GM23338 (cell line): ENCODE measurements at regions not wholly inside any gene's neighbourhood (a gene's known extent, or its start where the extent isn't known, plus 50 kb on each side); places are given as distances from the start of the nearest gene placed in this dataset.

Experiments used
- ATAC-seq: fragments of 200-7000 bp; cut with Tn5 transposase; 3 replicates; pipeline ENCODE4 v1.9.1; 2020
- DNase-seq: peaks from one replicate; pipeline ENCODE4 v3.0.0-alpha.2; 2015; ENCODE audit warnings: low spot score
- H2AFZ ChIP-seq: fragments of 200-600 bp; sonication (generic); 2 replicates; pipeline ENCODE4 v1.8.0; 2016; ENCODE audit warnings: antibody characterized with exemption, mild to moderate bottlenecking, moderate library complexity
- H3F3A ChIP-seq: fragments of 200-600 bp; sonication (generic); replicated peaks from 2 replicates; pipeline ENCODE4 v1.8.0; 2017; ENCODE audit warnings: antibody characterized with exemption, mixed run types, low read depth
- H3K27ac ChIP-seq: fragments of 200-600 bp; sonication (generic); 2 replicates; pipeline ENCODE4 v1.6.1; 2016; ENCODE audit warnings: low read depth
- H3K27me3 ChIP-seq: fragments of 200-600 bp; sonication (generic); 2 replicates; pipeline ENCODE4 v1.8.0; 2016; ENCODE audit warnings: mild to moderate bottlenecking, mixed run types, moderate library complexity; ENCODE audit not compliant: insufficient read depth
- H3K36me3 ChIP-seq: fragments of 200-600 bp; sonication (generic); 2 replicates; pipeline ENCODE4 v1.8.0; 2016; ENCODE audit warnings: mild to moderate bottlenecking; ENCODE audit not compliant: insufficient read depth
- H3K4me1 ChIP-seq: fragments of 200-600 bp; sonication (generic); 2 replicates; pipeline ENCODE4 v1.8.0; 2016; ENCODE audit warnings: mild to moderate bottlenecking, moderate library complexity; ENCODE audit not compliant: insufficient read depth
- H3K4me2 ChIP-seq: fragments of 200-600 bp; sonication (generic); 2 replicates; pipeline ENCODE4 v1.7.1; 2017; ENCODE audit warnings: mixed run types
- H3K4me3 ChIP-seq: fragments of 200-600 bp; sonication (generic); 2 replicates; pipeline ENCODE4 v1.6.1; 2016; ENCODE audit warnings: mixed run types
- H3K79me2 ChIP-seq: fragments of 200-600 bp; sonication (generic); replicated peaks from 2 replicates; pipeline ENCODE4 v1.8.0; 2017; ENCODE audit warnings: mild to moderate bottlenecking; ENCODE audit not compliant: insufficient read depth
- H3K9me2 ChIP-seq: fragments of 200-600 bp; sonication (generic); 2 replicates; pipeline ENCODE4 v1.8.0; 2017; ENCODE audit not compliant: insufficient read depth
- H4K20me1 ChIP-seq: fragments of 200-600 bp; sonication (generic); replicated peaks from 2 replicates; pipeline ENCODE4 v1.8.0; 2017; ENCODE audit warnings: mild to moderate bottlenecking; ENCODE audit not compliant: insufficient read depth
- H3K27ac Mint-ChIP-seq: 2 replicates; pipeline ENCODE4 v1.8.0; 2020; ENCODE audit warnings: inconsistent platforms, mild to moderate bottlenecking, moderate library complexity, mixed read lengths
- H3K27me3 Mint-ChIP-seq: 3 replicates; pipeline ENCODE4 v1.8.0; 2022; ENCODE audit warnings: low read depth, mild to moderate bottlenecking, moderate library complexity, mixed read lengths, inconsistent platforms; ENCODE audit not compliant: insufficient read depth, poor library complexity
- H3K36me3 Mint-ChIP-seq: 3 replicates; pipeline ENCODE4 v1.8.0; 2021; ENCODE audit warnings: low read depth, mild to moderate bottlenecking, inconsistent platforms, moderate library complexity, mixed read lengths
- H3K4me1 Mint-ChIP-seq: 3 replicates; pipeline ENCODE4 v1.8.0; 2020; ENCODE audit warnings: mild to moderate bottlenecking, inconsistent platforms, mixed read lengths
- H3K4me3 Mint-ChIP-seq: 3 replicates; pipeline ENCODE4 v1.8.0; 2021; ENCODE audit warnings: moderate library complexity, mild to moderate bottlenecking, inconsistent platforms, mixed read lengths
- H3K9me3 Mint-ChIP-seq: 3 replicates; pipeline ENCODE4 v1.8.0; 2020; ENCODE audit warnings: moderate library complexity, mild to moderate bottlenecking, inconsistent platforms, mixed read lengths
- CREB1 ChIP-seq: fragments of 250-450 bp; sonication (Bioruptor Pico); IDR thresholded peaks from 2 replicates; pipeline ENCODE4 v1.5.0; 2020; ENCODE audit warnings: low read depth, mild to moderate bottlenecking, moderate library complexity
- EZH2 ChIP-seq: fragments of 200-600 bp; sonication (generic); IDR thresholded peaks from one replicate; pipeline ENCODE4 v1.8.0; 2017; ENCODE audit warnings: antibody characterized with exemption, mild to moderate bottlenecking, low read depth; ENCODE audit not compliant: unreplicated experiment
- EZH2phosphoT487 ChIP-seq: fragments of 200-600 bp; sonication (generic); IDR thresholded peaks from one replicate; pipeline ENCODE4 v1.8.1; 2018; ENCODE audit warnings: antibody characterized with exemption; ENCODE audit not compliant: unreplicated experiment
- JUNB ChIP-seq: IDR thresholded peaks from one replicate; pipeline ENCODE4 v1.6.1; 2016; ENCODE audit warnings: antibody characterized with exemption; ENCODE audit not compliant: unreplicated experiment
- POLR2AphosphoS5 ChIP-seq: IDR thresholded peaks from 2 replicates; pipeline ENCODE4 v1.6.1; 2016; ENCODE audit warnings: antibody characterized with exemption, low read depth
- STAT1 ChIP-seq: IDR thresholded peaks from one replicate; pipeline ENCODE4 v1.6.1; 2016; ENCODE audit warnings: antibody characterized with exemption; ENCODE audit not compliant: unreplicated experiment
- TF ChIP-seq, protein P1 (sequence below): IDR thresholded peaks from one replicate; pipeline ENCODE4 v1.6.1; 2018; ENCODE audit warnings: antibody characterized with exemption; ENCODE audit not compliant: unreplicated experiment
- TF ChIP-seq, protein P2 (sequence below): fragments of 250-450 bp; sonication (Bioruptor Pico); IDR thresholded peaks from 2 replicates; pipeline ENCODE4 v1.5.0; 2020; ENCODE audit warnings: mild to moderate bottlenecking, moderate library complexity

DNA sequence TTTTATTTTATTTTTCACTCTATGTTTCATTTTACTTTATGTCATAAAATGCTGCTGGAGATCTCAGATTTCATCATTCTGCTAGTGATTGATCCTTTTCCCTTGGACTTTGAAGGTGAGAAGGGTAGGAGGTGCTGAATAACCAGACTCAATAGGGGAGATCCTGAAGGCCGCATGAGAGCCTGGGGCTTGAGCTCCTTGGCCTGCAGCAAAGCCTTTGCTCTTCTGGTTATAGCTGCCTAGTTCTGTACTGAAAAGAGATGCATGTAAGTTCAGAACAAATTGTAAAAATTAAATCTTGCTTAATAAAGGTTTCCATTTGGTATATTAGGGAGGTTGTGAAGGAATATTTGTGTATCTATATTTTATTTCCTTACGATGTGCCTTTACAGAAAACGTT is 430.2 kb downstream of the QKI start (continued):
- TF ChIP-seq POLR2AphosphoS5 (no peak), STAT1 (no peak), EZH2phosphoT487 (no peak), EZH2 (no peak)

- H3K9me2 ChIP-seq: peaks cover 10% of the 10 kb centered on the region; the same call in 1 of the 2 replicates
- H4K20me1 ChIP-seq: no peaks in the 10 kb centered on the region
- H2AFZ ChIP-seq: no peak overlapping the region
- Mint-ChIP-seq H3K36me3 (peaks cover 12% of the 10 kb centered on the region), H3K4me3 (no peak overlapping the region), H3K27me3 (no peaks in the 10 kb centered on the region), H3K27ac (no peak overlapping the region), H3K9me3 (peaks cover 20% of the 10 kb centered on the region), H3K4me1 (no peaks in the 10 kb centered on the region)
- DNase-seq: no peak
- no peaks in the 10 kb centered on the region for H3F3A ChIP-seq
- H3K4me3 ChIP-seq: no peak overlapping the region
- H3K4me1 ChIP-seq: no peaks in the 10 kb centered on the region
- H3K27ac ChIP-seq: no peak overlapping the region
- ATAC-seq: no peak
- H3K79me2 ChIP-seq: no peaks in the 10 kb centered on the region
- no peak overlapping the region for H3K4me2 ChIP-seq
- H3K27me3 ChIP-seq: no peaks in the 10 kb centered on the region
- no peaks in the 10 kb centered on the region for H3K36me3 ChIP-seq
- TF ChIP-seq EZH2: no peak
- TF ChIP-seq CREB1 (CRISPR knock-in tag): no peak
- TF ChIP-seq, protein P1, sequence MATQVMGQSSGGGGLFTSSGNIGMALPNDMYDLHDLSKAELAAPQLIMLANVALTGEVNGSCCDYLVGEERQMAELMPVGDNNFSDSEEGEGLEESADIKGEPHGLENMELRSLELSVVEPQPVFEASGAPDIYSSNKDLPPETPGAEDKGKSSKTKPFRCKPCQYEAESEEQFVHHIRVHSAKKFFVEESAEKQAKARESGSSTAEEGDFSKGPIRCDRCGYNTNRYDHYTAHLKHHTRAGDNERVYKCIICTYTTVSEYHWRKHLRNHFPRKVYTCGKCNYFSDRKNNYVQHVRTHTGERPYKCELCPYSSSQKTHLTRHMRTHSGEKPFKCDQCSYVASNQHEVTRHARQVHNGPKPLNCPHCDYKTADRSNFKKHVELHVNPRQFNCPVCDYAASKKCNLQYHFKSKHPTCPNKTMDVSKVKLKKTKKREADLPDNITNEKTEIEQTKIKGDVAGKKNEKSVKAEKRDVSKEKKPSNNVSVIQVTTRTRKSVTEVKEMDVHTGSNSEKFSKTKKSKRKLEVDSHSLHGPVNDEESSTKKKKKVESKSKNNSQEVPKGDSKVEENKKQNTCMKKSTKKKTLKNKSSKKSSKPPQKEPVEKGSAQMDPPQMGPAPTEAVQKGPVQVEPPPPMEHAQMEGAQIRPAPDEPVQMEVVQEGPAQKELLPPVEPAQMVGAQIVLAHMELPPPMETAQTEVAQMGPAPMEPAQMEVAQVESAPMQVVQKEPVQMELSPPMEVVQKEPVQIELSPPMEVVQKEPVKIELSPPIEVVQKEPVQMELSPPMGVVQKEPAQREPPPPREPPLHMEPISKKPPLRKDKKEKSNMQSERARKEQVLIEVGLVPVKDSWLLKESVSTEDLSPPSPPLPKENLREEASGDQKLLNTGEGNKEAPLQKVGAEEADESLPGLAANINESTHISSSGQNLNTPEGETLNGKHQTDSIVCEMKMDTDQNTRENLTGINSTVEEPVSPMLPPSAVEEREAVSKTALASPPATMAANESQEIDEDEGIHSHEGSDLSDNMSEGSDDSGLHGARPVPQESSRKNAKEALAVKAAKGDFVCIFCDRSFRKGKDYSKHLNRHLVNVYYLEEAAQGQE: no peak
- TF ChIP-seq EZH2phosphoT487: no peak
- TF ChIP-seq, protein P2, sequence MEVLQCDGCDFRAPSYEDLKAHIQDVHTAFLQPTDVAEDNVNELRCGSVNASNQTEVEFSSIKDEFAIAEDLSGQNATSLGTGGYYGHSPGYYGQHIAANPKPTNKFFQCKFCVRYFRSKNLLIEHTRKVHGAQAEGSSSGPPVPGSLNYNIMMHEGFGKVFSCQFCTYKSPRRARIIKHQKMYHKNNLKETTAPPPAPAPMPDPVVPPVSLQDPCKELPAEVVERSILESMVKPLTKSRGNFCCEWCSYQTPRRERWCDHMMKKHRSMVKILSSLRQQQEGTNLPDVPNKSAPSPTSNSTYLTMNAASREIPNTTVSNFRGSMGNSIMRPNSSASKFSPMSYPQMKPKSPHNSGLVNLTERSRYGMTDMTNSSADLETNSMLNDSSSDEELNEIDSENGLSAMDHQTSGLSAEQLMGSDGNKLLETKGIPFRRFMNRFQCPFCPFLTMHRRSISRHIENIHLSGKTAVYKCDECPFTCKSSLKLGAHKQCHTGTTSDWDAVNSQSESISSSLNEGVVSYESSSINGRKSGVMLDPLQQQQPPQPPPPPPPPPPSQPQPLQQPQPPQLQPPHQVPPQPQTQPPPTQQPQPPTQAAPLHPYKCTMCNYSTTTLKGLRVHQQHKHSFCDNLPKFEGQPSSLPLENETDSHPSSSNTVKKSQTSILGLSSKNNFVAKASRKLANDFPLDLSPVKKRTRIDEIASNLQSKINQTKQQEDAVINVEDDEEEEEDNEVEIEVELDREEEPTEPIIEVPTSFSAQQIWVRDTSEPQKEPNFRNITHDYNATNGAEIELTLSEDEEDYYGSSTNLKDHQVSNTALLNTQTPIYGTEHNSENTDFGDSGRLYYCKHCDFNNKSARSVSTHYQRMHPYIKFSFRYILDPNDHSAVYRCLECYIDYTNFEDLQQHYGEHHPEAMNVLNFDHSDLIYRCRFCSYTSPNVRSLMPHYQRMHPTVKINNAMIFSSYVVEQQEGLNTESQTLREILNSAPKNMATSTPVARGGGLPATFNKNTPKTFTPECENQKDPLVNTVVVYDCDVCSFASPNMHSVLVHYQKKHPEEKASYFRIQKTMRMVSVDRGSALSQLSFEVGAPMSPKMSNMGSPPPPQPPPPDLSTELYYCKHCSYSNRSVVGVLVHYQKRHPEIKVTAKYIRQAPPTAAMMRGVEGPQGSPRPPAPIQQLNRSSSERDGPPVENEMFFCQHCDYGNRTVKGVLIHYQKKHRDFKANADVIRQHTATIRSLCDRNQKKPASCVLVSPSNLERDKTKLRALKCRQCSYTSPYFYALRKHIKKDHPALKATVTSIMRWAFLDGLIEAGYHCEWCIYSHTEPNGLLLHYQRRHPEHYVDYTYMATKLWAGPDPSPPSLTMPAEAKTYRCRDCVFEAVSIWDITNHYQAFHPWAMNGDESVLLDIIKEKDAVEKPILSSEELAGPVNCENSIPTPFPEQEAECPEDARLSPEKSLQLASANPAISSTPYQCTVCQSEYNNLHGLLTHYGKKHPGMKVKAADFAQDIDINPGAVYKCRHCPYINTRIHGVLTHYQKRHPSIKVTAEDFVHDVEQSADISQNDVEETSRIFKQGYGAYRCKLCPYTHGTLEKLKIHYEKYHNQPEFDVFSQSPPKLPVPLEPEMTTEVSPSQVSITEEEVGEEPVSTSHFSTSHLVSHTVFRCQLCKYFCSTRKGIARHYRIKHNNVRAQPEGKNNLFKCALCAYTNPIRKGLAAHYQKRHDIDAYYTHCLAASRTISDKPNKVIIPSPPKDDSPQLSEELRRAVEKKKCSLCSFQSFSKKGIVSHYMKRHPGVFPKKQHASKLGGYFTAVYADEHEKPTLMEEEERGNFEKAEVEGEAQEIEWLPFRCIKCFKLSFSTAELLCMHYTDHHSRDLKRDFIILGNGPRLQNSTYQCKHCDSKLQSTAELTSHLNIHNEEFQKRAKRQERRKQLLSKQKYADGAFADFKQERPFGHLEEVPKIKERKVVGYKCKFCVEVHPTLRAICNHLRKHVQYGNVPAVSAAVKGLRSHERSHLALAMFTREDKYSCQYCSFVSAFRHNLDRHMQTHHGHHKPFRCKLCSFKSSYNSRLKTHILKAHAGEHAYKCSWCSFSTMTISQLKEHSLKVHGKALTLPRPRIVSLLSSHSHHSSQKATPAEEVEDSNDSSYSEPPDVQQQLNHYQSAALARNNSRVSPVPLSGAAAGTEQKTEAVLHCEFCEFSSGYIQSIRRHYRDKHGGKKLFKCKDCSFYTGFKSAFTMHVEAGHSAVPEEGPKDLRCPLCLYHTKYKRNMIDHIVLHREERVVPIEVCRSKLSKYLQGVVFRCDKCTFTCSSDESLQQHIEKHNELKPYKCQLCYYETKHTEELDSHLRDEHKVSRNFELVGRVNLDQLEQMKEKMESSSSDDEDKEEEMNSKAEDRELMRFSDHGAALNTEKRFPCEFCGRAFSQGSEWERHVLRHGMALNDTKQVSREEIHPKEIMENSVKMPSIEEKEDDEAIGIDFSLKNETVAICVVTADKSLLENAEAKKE (CRISPR knock-in tag): no peak
- TF ChIP-seq JUNB: no peak
These were observed 429.8 kb downstream of the QKI start for GRCh38 chr6:163844357-163844756.
